ENCODE measurements at regions not wholly inside any gene's neighbourhood (a gene's known extent, or its start where the extent isn't known, plus 50 kb on each side); places are given as distances from the start of the nearest gene placed in this dataset.

GRCh38 chr21:19501115-19501514 is 1097.5 kb upstream of the TMPRSS15 start:
- TF ChIP-seq YY1 (IDR thresholded peaks at IDR 0.05; ENCODE audit: insufficient read depth, insufficient read length) (no peak), ZNF274 (IDR thresholded peaks at IDR 0.05; ENCODE audit: low read depth, low read length) (no peak)

All from NT2/D1 (cell line).